ENCODE measurements at regions not wholly inside any gene's neighbourhood (a gene's known extent, or its start where the extent isn't known, plus 50 kb on each side); places are given as distances from the start of the nearest gene placed in this dataset.

DNA sequence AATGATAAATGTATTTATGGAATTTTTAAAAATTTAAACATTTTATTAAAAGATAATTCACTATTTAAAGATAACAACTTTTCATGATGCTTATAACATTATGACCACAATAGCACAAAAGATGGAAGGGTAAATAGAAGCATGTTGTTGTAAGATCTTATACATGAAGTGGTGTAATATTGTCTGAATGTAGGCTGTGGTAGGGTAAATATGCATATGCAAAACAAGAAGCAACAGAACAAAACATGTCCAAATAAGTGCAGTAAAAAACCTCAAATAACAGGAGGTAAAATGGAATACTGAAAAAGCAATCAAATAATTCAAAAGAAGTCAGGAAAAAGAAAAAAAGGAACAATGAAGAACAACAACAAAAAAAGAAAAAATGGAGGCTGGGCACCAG lies 56.0 kb downstream of the ADM start:
- no peaks in the 10 kb centered on the region; the same call in 1 of the 2 replicates for H3K4me1 ChIP-seq (ENCODE audit: control insufficient read depth, insufficient read depth, low read length)
- DNase-seq (ENCODE audit: low read depth, low spot score) (no peak), ATAC-seq (no peak)
- in situ Hi-C loops (cut with HindIII; ENCODE audit: low pct_unique_long_range_greater_than_20kb, low sequenced_read_pairs) (no loop called here), intact Hi-C loops (cut with micrococcal nuclease; ENCODE audit: unreplicated experiment) (no loop called here)
- ChIA-PET CTCF (no interaction called here), POLR2A (no interaction called here)
- no peaks in the 10 kb centered on the region for H3K27me3 ChIP-seq (ENCODE audit: control insufficient read depth, insufficient read depth, low read length)
- no peak for TF ChIP-seq POLR2AphosphoS5 (IDR thresholded peaks at IDR 0.05; ENCODE audit: low read depth, low read length)
- TF ChIP-seq, protein P1, sequence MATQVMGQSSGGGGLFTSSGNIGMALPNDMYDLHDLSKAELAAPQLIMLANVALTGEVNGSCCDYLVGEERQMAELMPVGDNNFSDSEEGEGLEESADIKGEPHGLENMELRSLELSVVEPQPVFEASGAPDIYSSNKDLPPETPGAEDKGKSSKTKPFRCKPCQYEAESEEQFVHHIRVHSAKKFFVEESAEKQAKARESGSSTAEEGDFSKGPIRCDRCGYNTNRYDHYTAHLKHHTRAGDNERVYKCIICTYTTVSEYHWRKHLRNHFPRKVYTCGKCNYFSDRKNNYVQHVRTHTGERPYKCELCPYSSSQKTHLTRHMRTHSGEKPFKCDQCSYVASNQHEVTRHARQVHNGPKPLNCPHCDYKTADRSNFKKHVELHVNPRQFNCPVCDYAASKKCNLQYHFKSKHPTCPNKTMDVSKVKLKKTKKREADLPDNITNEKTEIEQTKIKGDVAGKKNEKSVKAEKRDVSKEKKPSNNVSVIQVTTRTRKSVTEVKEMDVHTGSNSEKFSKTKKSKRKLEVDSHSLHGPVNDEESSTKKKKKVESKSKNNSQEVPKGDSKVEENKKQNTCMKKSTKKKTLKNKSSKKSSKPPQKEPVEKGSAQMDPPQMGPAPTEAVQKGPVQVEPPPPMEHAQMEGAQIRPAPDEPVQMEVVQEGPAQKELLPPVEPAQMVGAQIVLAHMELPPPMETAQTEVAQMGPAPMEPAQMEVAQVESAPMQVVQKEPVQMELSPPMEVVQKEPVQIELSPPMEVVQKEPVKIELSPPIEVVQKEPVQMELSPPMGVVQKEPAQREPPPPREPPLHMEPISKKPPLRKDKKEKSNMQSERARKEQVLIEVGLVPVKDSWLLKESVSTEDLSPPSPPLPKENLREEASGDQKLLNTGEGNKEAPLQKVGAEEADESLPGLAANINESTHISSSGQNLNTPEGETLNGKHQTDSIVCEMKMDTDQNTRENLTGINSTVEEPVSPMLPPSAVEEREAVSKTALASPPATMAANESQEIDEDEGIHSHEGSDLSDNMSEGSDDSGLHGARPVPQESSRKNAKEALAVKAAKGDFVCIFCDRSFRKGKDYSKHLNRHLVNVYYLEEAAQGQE (IDR thresholded peaks at IDR 0.05; ENCODE audit: insufficient read depth in 1 of 2, low read depth in 2 of 2, low read length in 1 of 2): no peak
- TF ChIP-seq SIN3A (IDR thresholded peaks at IDR 0.05; ENCODE audit: borderline replicate concordance, insufficient read depth, low read depth, low read length): no peak
- TF ChIP-seq, protein P2, sequence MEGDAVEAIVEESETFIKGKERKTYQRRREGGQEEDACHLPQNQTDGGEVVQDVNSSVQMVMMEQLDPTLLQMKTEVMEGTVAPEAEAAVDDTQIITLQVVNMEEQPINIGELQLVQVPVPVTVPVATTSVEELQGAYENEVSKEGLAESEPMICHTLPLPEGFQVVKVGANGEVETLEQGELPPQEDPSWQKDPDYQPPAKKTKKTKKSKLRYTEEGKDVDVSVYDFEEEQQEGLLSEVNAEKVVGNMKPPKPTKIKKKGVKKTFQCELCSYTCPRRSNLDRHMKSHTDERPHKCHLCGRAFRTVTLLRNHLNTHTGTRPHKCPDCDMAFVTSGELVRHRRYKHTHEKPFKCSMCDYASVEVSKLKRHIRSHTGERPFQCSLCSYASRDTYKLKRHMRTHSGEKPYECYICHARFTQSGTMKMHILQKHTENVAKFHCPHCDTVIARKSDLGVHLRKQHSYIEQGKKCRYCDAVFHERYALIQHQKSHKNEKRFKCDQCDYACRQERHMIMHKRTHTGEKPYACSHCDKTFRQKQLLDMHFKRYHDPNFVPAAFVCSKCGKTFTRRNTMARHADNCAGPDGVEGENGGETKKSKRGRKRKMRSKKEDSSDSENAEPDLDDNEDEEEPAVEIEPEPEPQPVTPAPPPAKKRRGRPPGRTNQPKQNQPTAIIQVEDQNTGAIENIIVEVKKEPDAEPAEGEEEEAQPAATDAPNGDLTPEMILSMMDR (IDR thresholded peaks at IDR 0.05): no peak
- no peak for TF ChIP-seq TCF7L2 (IDR thresholded peaks at IDR 0.05; ENCODE audit: low read depth, low read length)
- H3K4me3 ChIP-seq (ENCODE audit: low read depth in 2 of 2, low read length in 2 of 2): no peak overlapping the region
- H3K36me3 ChIP-seq (ENCODE audit: control insufficient read depth, insufficient read depth, low read length): no peaks in the 10 kb centered on the region
- BruUV-seq (replicated peaks): no TSS peak
- H3K9me3 ChIP-seq (ENCODE audit: control insufficient read depth, insufficient read depth, low read depth, low read length): no peaks in the 10 kb centered on the region
- no peak overlapping the region for H3K27ac ChIP-seq (ENCODE audit: low read length)

DNA sequence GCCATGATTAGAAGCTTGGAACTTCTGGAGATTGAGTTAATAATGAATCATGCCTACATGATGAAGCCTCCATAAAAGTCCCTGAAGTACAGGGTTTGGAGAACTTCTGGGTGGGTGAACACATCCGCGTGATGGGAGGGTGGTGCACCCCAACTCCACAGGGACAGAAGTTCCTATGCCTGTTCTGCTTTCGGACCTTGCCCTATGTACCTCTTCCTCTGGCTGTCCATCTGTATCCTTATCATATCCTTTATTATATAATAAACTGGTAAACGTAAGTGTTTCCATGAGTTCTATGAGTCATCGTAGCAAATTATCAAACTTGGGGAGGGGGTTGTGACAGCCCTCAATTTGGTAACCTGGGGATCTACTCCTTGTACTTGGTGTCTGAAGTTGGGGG lies 60.2 kb downstream of the ADM start:
- in situ Hi-C loops (cut with HindIII; ENCODE audit: low pct_unique_long_range_greater_than_20kb, low sequenced_read_pairs) (no loop called here), intact Hi-C loops (cut with micrococcal nuclease; ENCODE audit: unreplicated experiment) (no loop called here)
- CTCF ChIA-PET: no interaction called here
- H3K9me3 ChIP-seq (ENCODE audit: control insufficient read depth, insufficient read depth, low read depth, low read length): no peaks in the 10 kb centered on the region
- no peaks in the 10 kb centered on the region for H3K36me3 ChIP-seq (ENCODE audit: control insufficient read depth, insufficient read depth, low read length)
- H3K4me3 ChIP-seq (ENCODE audit: low read depth in 2 of 2, low read length in 2 of 2): no peak overlapping the region
- no peak for DNase-seq (ENCODE audit: low read depth, low spot score)
- peaks cover 9% of the 10 kb centered on the region for H3K4me1 ChIP-seq (ENCODE audit: control insufficient read depth, insufficient read depth, low read length)
- H3K27me3 ChIP-seq (ENCODE audit: control insufficient read depth, insufficient read depth, low read length): no peaks in the 10 kb centered on the region
- H3K27ac ChIP-seq (ENCODE audit: low read length): peak overlapping the region; percentile 36; the same call in 1 of the 2 replicates
- no TSS peak for BruUV-seq (replicated peaks)
- TF ChIP-seq SIN3A (IDR thresholded peaks at IDR 0.05; ENCODE audit: borderline replicate concordance, insufficient read depth, low read depth, low read length) (no peak), TCF7L2 (IDR thresholded peaks at IDR 0.05; ENCODE audit: low read depth, low read length) (no peak), POLR2AphosphoS5 (IDR thresholded peaks at IDR 0.05; ENCODE audit: low read depth, low read length) (no peak)
- TF ChIP-seq, protein P2 (IDR thresholded peaks at IDR 0.05): no peak
- TF ChIP-seq, protein P1 (IDR thresholded peaks at IDR 0.05; ENCODE audit: insufficient read depth in 1 of 2, low read depth in 2 of 2, low read length in 1 of 2): no peak
- POLR2A ChIA-PET: interaction anchor here (0.5 to 0.6 kb wide), 2 partner anchors 321 to 625 kb away, joined by 3 to 10 read pairs; no protein-coding TSS in a partner anchor
- ATAC-seq: no peak
